K562 (cell line): ENCODE measurements at regions not wholly inside any gene's neighbourhood (a gene's known extent, or its start where the extent isn't known, plus 50 kb on each side); places are given as distances from the start of the nearest gene placed in this dataset.

Experiments
- CTCF ChIP-seq, 3 experiments: IDR thresholded peaks in 2 of 3; conservative IDR thresholded peaks in 1 of 3; 2 replicates each; pipeline ENCODE4 v1.5.1; 2011 to 2012; ENCODE audit warnings: low read length in 3 of 3, mild to moderate bottlenecking in 3 of 3, control low read depth in 2 of 3, improper control_type of control experiment in 1 of 3, inconsistent platforms in 1 of 3, low read depth in 1 of 3, mixed read lengths in 1 of 3, moderate library complexity in 1 of 3; ENCODE audit not compliant: insufficient read depth in 2 of 3
- MYC ChIP-seq, 2 experiments: fragments of 250-450 bp in 1 of 2; sonication (Bioruptor Pico) in 1 of 2; IDR thresholded peaks; 2 replicates each; pipeline versions ENCODE4 v1.5.1 to v1.6.1; 2012 to 2021; ENCODE audit warnings: low read depth in 2 of 2, borderline replicate concordance in 1 of 2, improper control_type of control experiment in 1 of 2, low read length in 1 of 2, mild to moderate bottlenecking in 1 of 2, moderate library complexity in 1 of 2
- NFYB ChIP-seq: IDR thresholded peaks from 2 replicates; pipeline ENCODE4 v1.6.1; 2011; ENCODE audit warnings: mild to moderate bottlenecking, moderate library complexity; ENCODE audit not compliant: insufficient read length; ENCODE audit errors: extremely low read depth
- TBP ChIP-seq: optimal IDR thresholded peaks from 2 replicates; pipeline ENCODE3; 2011; ENCODE audit warnings: low read depth, low read length, improper control_type of control experiment

- TF ChIP-seq NFYB (no peak), CTCF (IDR thresholded peaks at IDR 0.05 in 2 of 3, conservative IDR thresholded peaks at IDR 0.05 in 1 of 3; ENCODE audit: insufficient read depth in 2 of 3, low read depth in 1 of 3, low read length in 3 of 3) (no peak), MYC (IDR thresholded peaks at IDR 0.05; ENCODE audit: low read depth, low read length) (no peak), MYC (CRISPR knock-in tag; IDR thresholded peaks at IDR 0.05; ENCODE audit: borderline replicate concordance, low read depth) (no peak), TBP (no peak)
Observed at GRCh38 chr2:103819599-103819998, 1034.3 kb upstream of the POU3F3 start.
